Left hindlimb (tissue), 1 donor: ENCODE measurements at regions not wholly inside any gene's neighbourhood (a gene's known extent, or its start where the extent isn't known, plus 50 kb on each side); places are given as distances from the start of the nearest gene placed in this dataset.
"Not testable (repeated sequence)": the region's sequence is repeated elsewhere in the genome, so short reads cannot be mapped to it uniquely, and the experiment has no call there.

ENCODE experiments used
- DNase-seq: peaks from one replicate; pipeline ENCODE4 v3.0.0-alpha.2; 2018

- not testable (repeated sequence) for DNase-seq
Measured at GRCh38 chr1:120277428-120278258, 101.3 kb upstream of the SEC22B start.

GRCh38 chr1:120276710-120277109 is 100.4 kb upstream of the SEC22B start:
- not testable (repeated sequence) for DNase-seq

- not testable (repeated sequence) for DNase-seq
Measured at GRCh38 chr1:120274438-120274837, 98.1 kb upstream of the SEC22B start.

GRCh38 chr1:120273363-120273762 is 97.0 kb upstream of the SEC22B start:
- not testable (repeated sequence) for DNase-seq

GRCh38 chr1:120272242-120272641 is 95.9 kb upstream of the SEC22B start:
- not testable (repeated sequence) for DNase-seq

- not testable (repeated sequence) for DNase-seq
Measured at GRCh38 chr1:120271561-120272221, 95.4 kb upstream of the SEC22B start.

GRCh38 chr1:120267894-120268551 is 91.7 kb upstream of the SEC22B start:
- not testable (repeated sequence) for DNase-seq

GRCh38 chr1:120264564-120264963 is 88.2 kb upstream of the SEC22B start:
- not testable (repeated sequence) for DNase-seq

GRCh38 chr1:120262791-120263751 is 86.8 kb upstream of the SEC22B start:
- not testable (repeated sequence) for DNase-seq

GRCh38 chr1:120257778-120258105 is 81.4 kb upstream of the SEC22B start:
- DNase-seq: not testable (repeated sequence)

GRCh38 chr1:120257064-120257777 is 80.9 kb upstream of the SEC22B start:
- not testable (repeated sequence) for DNase-seq

- DNase-seq: not testable (repeated sequence)
Measured at GRCh38 chr1:120250756-120251155, 74.4 kb upstream of the SEC22B start.

GRCh38 chr1:120248726-120249427 is 72.6 kb upstream of the SEC22B start:
- not testable (repeated sequence) for DNase-seq

- not testable (repeated sequence) for DNase-seq
Measured at GRCh38 chr1:120248203-120248602, 71.9 kb upstream of the SEC22B start.

GRCh38 chr1:120243867-120244266 is 67.5 kb upstream of the SEC22B start:
- DNase-seq: not testable (repeated sequence)

- not testable (repeated sequence) for DNase-seq
Measured at GRCh38 chr1:120242582-120242981, 66.3 kb upstream of the SEC22B start.

- DNase-seq: not testable (repeated sequence)
Measured at GRCh38 chr1:120241868-120242267, 65.5 kb upstream of the SEC22B start.

- not testable (repeated sequence) for DNase-seq
Measured at GRCh38 chr1:120240181-120240580, 63.9 kb upstream of the SEC22B start.

- DNase-seq: not testable (repeated sequence)
Measured at GRCh38 chr1:120239351-120239750, 63.0 kb upstream of the SEC22B start.

- DNase-seq: not testable (repeated sequence)
Measured at GRCh38 chr1:120238867-120239266, 62.5 kb upstream of the SEC22B start.

GRCh38 chr1:120233661-120234018 is 57.3 kb upstream of the SEC22B start:
- DNase-seq: not testable (repeated sequence)
